K562 (cell line): ENCODE measurements at regions not wholly inside any gene's neighbourhood (a gene's known extent, or its start where the extent isn't known, plus 50 kb on each side); places are given as distances from the start of the nearest gene placed in this dataset.

Source experiments
- ATAC-seq: fragments of 200-7000 bp; cut with Tn5 transposase; 3 replicates; pipeline ENCODE4 v1.9.1; 2020; ENCODE audit warnings: moderate library complexity
- BruUV-seq: library from RNA; stranded (reverse); fragments of 400-500 nt; replicated peaks from 2 replicates; lab custom pipeline; 2021; lab: Mats Ljungman, UMichigan
- CTCF ChIA-PET: fragments of 300-600 bp; formaldehyde crosslinking; extraction: SDS; loops from one replicate; lab custom pipeline; 2021; ENCODE audit warnings: low intra/inter-chr PET ratio; lab: Yijun Ruan, JAX
- POLR2A ChIA-PET: fragments of 300-600, 350-650 bp; sonication (Branson Sonifier 250); formaldehyde crosslinking; extraction: SDS; loops from one replicate; lab custom pipeline; 2021; ENCODE audit warnings: antibody characterized with exemption, inconsistent platforms; lab: Yijun Ruan, JAX
- DNase-seq, 4 experiments: peaks; one replicate each; pipeline versions ENCODE4 v3.0.0 to v3.0.0-alpha.2; 2011 to 2018; ENCODE audit warnings: low spot score in 3 of 4, mixed read lengths in 3 of 4; ENCODE audit errors: extremely low read depth in 1 of 4
- FAIRE-seq: peaks from 2 replicates; lab custom pipeline; 2011; peaks lifted over from hg19 to GRCh38; lab: Jason Lieb, UNC
- H2AFZ ChIP-seq: 2 replicates; pipeline ENCODE4 v1.6.0; 2011; ENCODE audit warnings: low read depth, low read length, control low read depth, inconsistent platforms
- H3K27ac ChIP-seq: fragments of 200-600 bp; 3 replicates; pipeline ENCODE4 v1.8.0; 2011; ENCODE audit warnings: low read depth, mild to moderate bottlenecking, control low read depth, inconsistent platforms, low read length, moderate library complexity, mixed read lengths; ENCODE audit errors: extremely low read depth
- H3K27me3 ChIP-seq, 2 experiments: fragments of 300-600 bp in 1 of 2; 2 replicates in 1 of 2; 3 replicates in 1 of 2; pipeline versions ENCODE4 v1.6.0 to v1.8.0; 2011; ENCODE audit warnings: inconsistent platforms in 2 of 2, low read length in 2 of 2, mild to moderate bottlenecking in 1 of 2, mixed read lengths in 1 of 2, moderate library complexity in 1 of 2; ENCODE audit not compliant: control insufficient read depth in 2 of 2, insufficient read depth in 2 of 2
- H3K36me3 ChIP-seq: fragments of 300-600 bp; 3 replicates; pipeline ENCODE4 v1.8.0; 2011; ENCODE audit warnings: mild to moderate bottlenecking, low read length, inconsistent platforms; ENCODE audit not compliant: control insufficient read depth, insufficient read depth
- H3K4me1 ChIP-seq, 2 experiments: fragments of 200-600 bp in 1 of 2; replicated peaks in 1 of 2; 2 replicates in 1 of 2; 3 replicates in 1 of 2; pipeline versions ENCODE4 v1.5.1 to v1.8.0; 2011; ENCODE audit warnings: inconsistent platforms in 2 of 2, low read length in 2 of 2, mild to moderate bottlenecking in 1 of 2, mixed read lengths in 1 of 2, moderate library complexity in 1 of 2; ENCODE audit not compliant: control insufficient read depth in 2 of 2, insufficient read depth in 2 of 2
- H3K4me2 ChIP-seq: 2 replicates; pipeline ENCODE4 v1.6.1; 2011; ENCODE audit warnings: low read length, control low read depth, inconsistent platforms, mixed read lengths; ENCODE audit not compliant: insufficient read depth
- H3K4me3 ChIP-seq: fragments of 200-600 bp; sonication (generic), shearing (Covaris generic); 2 replicates; pipeline ENCODE4 v1.5.1; 2016; ENCODE audit warnings: control low read depth, inconsistent platforms
- H3K79me2 ChIP-seq: fragments of 200-600 bp; 3 replicates; pipeline ENCODE4 v1.8.0; 2011; ENCODE audit warnings: low read length, inconsistent platforms; ENCODE audit not compliant: control insufficient read depth, insufficient read depth
- H3K9ac ChIP-seq, 2 experiments: 2 replicates each; pipeline versions ENCODE4 v1.6.0 to v1.6.1; 2011; ENCODE audit warnings: low read depth in 2 of 2, low read length in 2 of 2, control low read depth in 1 of 2, inconsistent platforms in 1 of 2, mild to moderate bottlenecking in 1 of 2, mixed read lengths in 1 of 2; ENCODE audit not compliant: insufficient read depth in 1 of 2
- H3K9me1 ChIP-seq: one replicate; pipeline ENCODE4 v1.6.0; 2011; ENCODE audit warnings: inconsistent platforms, mild to moderate bottlenecking, low read length, moderate library complexity; ENCODE audit not compliant: control insufficient read depth, insufficient read depth
- H3K9me3 ChIP-seq: replicated peaks from 2 replicates; pipeline ENCODE4 v1.5.1; 2011; ENCODE audit warnings: low read depth, low read length, inconsistent platforms; ENCODE audit not compliant: control insufficient read depth, insufficient read depth
- H4K20me1 ChIP-seq: replicated peaks from 2 replicates; pipeline ENCODE4 v1.6.1; 2011; ENCODE audit warnings: low read length, inconsistent platforms, mixed read lengths; ENCODE audit not compliant: control insufficient read depth, insufficient read depth
- HMG20A ChIP-seq: fragments of 450-650 bp; formaldehyde crosslinking; conservative IDR thresholded peaks from 2 replicates; pipeline ENCODE4 v1.4.0; 2020; ENCODE audit warnings: mild to moderate bottlenecking, mixed read lengths
- KLF16 ChIP-seq: IDR thresholded peaks from 2 replicates; pipeline ENCODE4 v1.6.1; 2016; ENCODE audit warnings: antibody characterized with exemption
- MTA3 ChIP-seq: fragments of 450-650 bp; formaldehyde crosslinking; IDR thresholded peaks from 2 replicates; pipeline ENCODE4 v1.6.1; 2017; ENCODE audit warnings: mild to moderate bottlenecking, borderline replicate concordance
- RHOXF2B ChIP-seq: fragments of 250-450 bp; sonication (Bioruptor Pico); conservative IDR thresholded peaks from 2 replicates; pipeline ENCODE4 v1.5.1; 2021
- SMARCE1 ChIP-seq: fragments of 450-650 bp; IDR thresholded peaks from 2 replicates; pipeline ENCODE4 v1.7.1; 2016; ENCODE audit warnings: mild to moderate bottlenecking
- TBL1XR1 ChIP-seq, 2 experiments: IDR thresholded peaks; 2 replicates each; pipeline ENCODE4 v1.6.1; 2012; ENCODE audit warnings: improper control_type of control experiment in 2 of 2, low read length in 2 of 2, mild to moderate bottlenecking in 1 of 2
- ZNF124 ChIP-seq: sonication (generic); formaldehyde crosslinking; IDR thresholded peaks from 2 replicates; pipeline ENCODE4 v1.8.1; 2022; ENCODE audit warnings: missing genetic modification reagents
- ZNF395 ChIP-seq: fragments of 200-800 bp; sonication (Bioruptor generic); IDR thresholded peaks from 2 replicates; pipeline ENCODE4 v1.6.1; 2017; ENCODE audit warnings: missing genetic modification characterization, missing compliant biosample characterization
- ZNF707 ChIP-seq: fragments of 250-450 bp; sonication (Bioruptor Pico); conservative IDR thresholded peaks from 2 replicates; pipeline ENCODE4 v1.8.0; 2022; ENCODE audit warnings: inconsistent platforms, mild to moderate bottlenecking, moderate library complexity
- WGBS: fragments of 100-300 bp; shearing (Covaris generic); methylation state at CpG from one replicate; pipeline ENCODE4 v1.1.6; 2016; ENCODE audit warnings: low coverage, mixed read lengths; ENCODE audit not compliant: insufficient coverage; ENCODE audit errors: missing lambda C conversion rate; 5-methylcytosine and 5-hydroxymethylcytosine counted together
- in situ Hi-C: fragments of 300-500 bp; cut with MboI; formaldehyde crosslinking; loops from 4 replicates; pipeline ENCODE4 v1.15.0; 2018; ENCODE audit warnings: inconsistent platforms, mixed read lengths
- intact Hi-C: fragments of 100-400 bp; cut with micrococcal nuclease; formaldehyde crosslinking; loops from 2 replicates; pipeline ENCODE4 v1.14.2; 2022
- TF ChIP-seq, protein P1 (sequence below): sonication (generic); formaldehyde crosslinking; IDR thresholded peaks from 2 replicates; pipeline ENCODE4 v1.8.0; 2023; ENCODE audit warnings: missing genetic modification reagents, mild to moderate bottlenecking, borderline replicate concordance

DNA sequence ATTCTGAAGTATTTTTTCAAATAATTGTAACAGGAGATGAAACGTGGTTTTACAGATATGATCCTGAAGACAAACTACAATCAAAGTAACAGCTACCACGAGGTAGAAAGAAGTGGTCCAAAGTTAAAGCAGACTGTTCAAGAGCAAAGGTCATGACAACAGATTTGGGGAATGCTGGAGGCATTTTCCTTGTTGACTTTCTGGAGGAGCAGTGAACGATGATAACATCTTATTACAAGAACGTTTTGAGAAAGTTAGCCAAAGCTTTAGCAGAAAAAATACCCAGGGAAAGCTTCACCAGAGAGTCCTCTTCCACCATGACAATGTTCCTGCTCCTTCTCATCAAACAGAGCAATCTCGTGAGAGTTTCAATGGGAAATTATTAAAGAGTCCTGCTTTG is 145.4 kb upstream of the NREP start (continued):
- no peak for TF ChIP-seq ZNF395 (CRISPR knock-in tag)
- no peak for TF ChIP-seq RHOXF2B (CRISPR knock-in tag)
- no peak for TF ChIP-seq ZNF707

GRCh38 chr5:111901296-111901695 is 144.3 kb upstream of the NREP start:
- Histone ChIP-seq H3K4me2 (no peak overlapping the region), H3K4me3 (no peak overlapping the region), H3K79me2 (no peaks in the 10 kb centered on the region), H2AFZ (no peak overlapping the region), H3K4me1 (no peaks in the 10 kb centered on the region), H3K27me3 (no peaks in the 10 kb centered on the region), H3K9me3 (no peaks in the 10 kb centered on the region), H3K9ac (no peak overlapping the region), H4K20me1 (no peaks in the 10 kb centered on the region), H3K36me3 (no peaks in the 10 kb centered on the region), H3K9me1 (no peaks in the 10 kb centered on the region), H3K27ac (no peak overlapping the region)
- BruUV-seq: no TSS peak
- POLR2A ChIA-PET: no interaction called here
- WGBS: 0% methylated on average over 2 of the region's 2 CpGs
- no peak for FAIRE-seq
- intact Hi-C loops: no loop called here
- DNase-seq: no peak
- in situ Hi-C loops: no loop called here
- no peak for TF ChIP-seq SMARCE1
- TF ChIP-seq KLF16: no peak
- no peak for TF ChIP-seq HMG20A (CRISPR knock-in tag)
- TF ChIP-seq TBL1XR1 (IDR thresholded peaks at IDR 0.05; ENCODE audit: low read length in 2 of 2): no peak
- TF ChIP-seq MTA3: no peak
- TF ChIP-seq ZNF124 (CRISPR knock-in tag): no peak
- TF ChIP-seq, protein P1, sequence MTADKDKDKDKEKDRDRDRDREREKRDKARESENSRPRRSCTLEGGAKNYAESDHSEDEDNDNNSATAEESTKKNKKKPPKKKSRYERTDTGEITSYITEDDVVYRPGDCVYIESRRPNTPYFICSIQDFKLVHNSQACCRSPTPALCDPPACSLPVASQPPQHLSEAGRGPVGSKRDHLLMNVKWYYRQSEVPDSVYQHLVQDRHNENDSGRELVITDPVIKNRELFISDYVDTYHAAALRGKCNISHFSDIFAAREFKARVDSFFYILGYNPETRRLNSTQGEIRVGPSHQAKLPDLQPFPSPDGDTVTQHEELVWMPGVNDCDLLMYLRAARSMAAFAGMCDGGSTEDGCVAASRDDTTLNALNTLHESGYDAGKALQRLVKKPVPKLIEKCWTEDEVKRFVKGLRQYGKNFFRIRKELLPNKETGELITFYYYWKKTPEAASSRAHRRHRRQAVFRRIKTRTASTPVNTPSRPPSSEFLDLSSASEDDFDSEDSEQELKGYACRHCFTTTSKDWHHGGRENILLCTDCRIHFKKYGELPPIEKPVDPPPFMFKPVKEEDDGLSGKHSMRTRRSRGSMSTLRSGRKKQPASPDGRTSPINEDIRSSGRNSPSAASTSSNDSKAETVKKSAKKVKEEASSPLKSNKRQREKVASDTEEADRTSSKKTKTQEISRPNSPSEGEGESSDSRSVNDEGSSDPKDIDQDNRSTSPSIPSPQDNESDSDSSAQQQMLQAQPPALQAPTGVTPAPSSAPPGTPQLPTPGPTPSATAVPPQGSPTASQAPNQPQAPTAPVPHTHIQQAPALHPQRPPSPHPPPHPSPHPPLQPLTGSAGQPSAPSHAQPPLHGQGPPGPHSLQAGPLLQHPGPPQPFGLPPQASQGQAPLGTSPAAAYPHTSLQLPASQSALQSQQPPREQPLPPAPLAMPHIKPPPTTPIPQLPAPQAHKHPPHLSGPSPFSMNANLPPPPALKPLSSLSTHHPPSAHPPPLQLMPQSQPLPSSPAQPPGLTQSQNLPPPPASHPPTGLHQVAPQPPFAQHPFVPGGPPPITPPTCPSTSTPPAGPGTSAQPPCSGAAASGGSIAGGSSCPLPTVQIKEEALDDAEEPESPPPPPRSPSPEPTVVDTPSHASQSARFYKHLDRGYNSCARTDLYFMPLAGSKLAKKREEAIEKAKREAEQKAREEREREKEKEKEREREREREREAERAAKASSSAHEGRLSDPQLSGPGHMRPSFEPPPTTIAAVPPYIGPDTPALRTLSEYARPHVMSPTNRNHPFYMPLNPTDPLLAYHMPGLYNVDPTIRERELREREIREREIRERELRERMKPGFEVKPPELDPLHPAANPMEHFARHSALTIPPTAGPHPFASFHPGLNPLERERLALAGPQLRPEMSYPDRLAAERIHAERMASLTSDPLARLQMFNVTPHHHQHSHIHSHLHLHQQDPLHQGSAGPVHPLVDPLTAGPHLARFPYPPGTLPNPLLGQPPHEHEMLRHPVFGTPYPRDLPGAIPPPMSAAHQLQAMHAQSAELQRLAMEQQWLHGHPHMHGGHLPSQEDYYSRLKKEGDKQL: no peak
- ATAC-seq: no peak
- CTCF ChIA-PET: no interaction called here
